Cardiac septum (tissue), 1 donor: ENCODE measurements at regions not wholly inside any gene's neighbourhood (a gene's known extent, or its start where the extent isn't known, plus 50 kb on each side); places are given as distances from the start of the nearest gene placed in this dataset.

Experiments used
- DNase-seq: peaks from one replicate; pipeline ENCODE4 v3.0.0-alpha.2; 2020; ENCODE audit warnings: low spot score
- intact Hi-C: fragments of 100-400 bp; cut with DNase I; formaldehyde crosslinking; loops from one replicate; pipeline ENCODE4 v1.14.0; 2022
- donor health status: DM: no; HTN: no; CAD: no.

- DNase-seq: no peak
- intact Hi-C loops: loop anchor here (10.0 kb wide), 1 partner anchor 311 kb away; no protein-coding TSS in a partner anchor
Measured at GRCh38 chr6:6923605-6924004, 184.2 kb upstream of the RREB1 start.

GRCh38 chr6:6924708-6925107 lies 183.1 kb upstream of the RREB1 start:
- DNase-seq: no peak
- intact Hi-C loops: loop anchor here (10.0 kb wide), 1 partner anchor 310 kb away; no protein-coding TSS in a partner anchor

- DNase-seq: no peak
- intact Hi-C loops: loop anchor here (10.0 kb wide), 1 partner anchor 309 kb away; no protein-coding TSS in a partner anchor
Measured at GRCh38 chr6:6925391-6926164, 182.2 kb upstream of the RREB1 start.

GRCh38 chr6:6926856-6927255 lies 180.9 kb upstream of the RREB1 start:
- intact Hi-C loops: loop anchor here (10.0 kb wide), 1 partner anchor 308 kb away; no protein-coding TSS in a partner anchor
- DNase-seq: no peak

- intact Hi-C loops: loop anchor here (10.0 kb wide), 1 partner anchor 307 kb away; no protein-coding TSS in a partner anchor
- DNase-seq: no peak
Measured at GRCh38 chr6:6927521-6928361, 180.0 kb upstream of the RREB1 start.

- intact Hi-C loops: no loop called here
- no peak for DNase-seq
Measured at GRCh38 chr6:6930223-6930880, 177.4 kb upstream of the RREB1 start.

GRCh38 chr6:6931071-6932025 lies 176.4 kb upstream of the RREB1 start:
- intact Hi-C loops: no loop called here
- no peak for DNase-seq

- intact Hi-C loops: no loop called here
- DNase-seq: no peak
Measured at GRCh38 chr6:6932341-6932740, 175.4 kb upstream of the RREB1 start.

GRCh38 chr6:6932968-6933367 lies 174.8 kb upstream of the RREB1 start:
- DNase-seq: no peak
- intact Hi-C loops: no loop called here

GRCh38 chr6:6940031-6941025 lies 167.4 kb upstream of the RREB1 start:
- DNase-seq: no peak
- intact Hi-C loops: no loop called here

- no peak for DNase-seq
- intact Hi-C loops: no loop called here
Measured at GRCh38 chr6:6941201-6941600, 166.6 kb upstream of the RREB1 start.

GRCh38 chr6:6942091-6942490 lies 165.7 kb upstream of the RREB1 start:
- intact Hi-C loops: no loop called here
- DNase-seq: no peak

GRCh38 chr6:6942831-6943230 lies 164.9 kb upstream of the RREB1 start:
- DNase-seq: peak; percentile 88
- intact Hi-C loops: no loop called here

- intact Hi-C loops: no loop called here
Measured at GRCh38 chr6:6943421-6943820, 164.3 kb upstream of the RREB1 start.

GRCh38 chr6:6946206-6947155 lies 161.3 kb upstream of the RREB1 start:
- intact Hi-C loops: no loop called here

More at GRCh38 chr6:6943421-6943820, 164.3 kb upstream of the RREB1 start:
- no peak for DNase-seq

GRCh38 chr6:6950373-6951145 lies 157.2 kb upstream of the RREB1 start:
- no peak for DNase-seq
- intact Hi-C loops: no loop called here

More at GRCh38 chr6:6946206-6947155, 161.3 kb upstream of the RREB1 start:
- DNase-seq: no peak
